Fibroblast of the conjunctiva (primary cell): ENCODE measurements at regions not wholly inside any gene's neighbourhood (a gene's known extent, or its start where the extent isn't known, plus 50 kb on each side); places are given as distances from the start of the nearest gene placed in this dataset.
A peak's percentile ranks its signal among the peaks of the same experiment; 100 is the strongest.
"Not testable (repeated sequence)": the region's sequence is repeated elsewhere in the genome, so short reads cannot be mapped to it uniquely, and the experiment has no call there.

ENCODE experiments used
- DNase-seq: peaks from one replicate; pipeline ENCODE4 v3.0.0-alpha.2; 2010; ENCODE audit warnings: low read depth

DNA sequence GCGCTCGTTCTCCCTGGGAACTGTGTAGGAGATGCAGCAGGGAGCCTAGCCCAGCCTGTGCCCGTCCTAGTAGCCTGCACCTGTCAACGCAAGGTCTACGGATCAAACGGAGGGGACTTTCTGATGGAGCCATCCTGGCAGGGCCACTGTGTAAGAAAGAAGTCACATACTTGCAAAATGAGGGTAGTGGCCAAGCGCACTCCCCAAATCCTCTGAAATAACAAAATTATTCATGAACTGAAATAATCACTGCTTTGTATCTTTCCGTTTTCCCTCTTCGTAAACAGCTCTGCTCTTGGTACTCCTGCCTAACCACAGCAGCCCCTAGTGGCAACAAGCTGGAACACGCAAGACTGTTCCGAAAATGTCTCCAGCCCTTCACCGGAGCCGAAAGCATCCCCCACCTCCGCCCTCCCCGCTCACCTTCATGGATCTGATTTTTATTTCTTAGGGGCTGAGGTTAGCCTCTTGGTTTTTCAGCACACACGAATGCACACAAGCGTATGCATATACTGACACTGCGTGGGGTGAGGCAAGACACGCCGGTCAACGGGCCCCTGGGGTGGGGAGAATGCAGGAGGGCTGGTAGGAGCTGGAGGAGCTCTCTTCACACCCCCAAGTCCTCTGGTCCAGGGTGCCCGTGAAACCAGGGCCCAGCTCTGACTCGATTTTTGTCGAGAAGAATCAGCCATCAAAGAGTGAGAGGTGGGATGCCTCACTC, 100.8 kb downstream of the ABCC12 start:
- DNase-seq = peak; percentile 41

DNA sequence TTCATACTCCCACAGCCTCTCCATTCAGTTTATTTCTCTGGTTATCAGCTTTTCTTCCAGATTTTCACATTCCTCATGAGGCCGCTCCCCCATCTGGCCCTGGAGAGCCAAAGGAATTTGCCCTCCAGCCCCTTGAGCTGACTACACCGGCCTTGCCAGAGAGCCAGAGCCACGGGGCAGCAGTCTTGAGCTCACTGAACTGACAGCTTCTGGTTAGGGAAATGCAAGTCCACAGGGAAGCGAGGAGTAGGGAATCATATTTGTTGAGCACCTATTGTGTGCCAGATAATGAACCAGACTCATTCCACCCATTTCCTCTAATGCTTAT, 102.4 kb downstream of the ABCC12 start:
- DNase-seq = no peak

DNA sequence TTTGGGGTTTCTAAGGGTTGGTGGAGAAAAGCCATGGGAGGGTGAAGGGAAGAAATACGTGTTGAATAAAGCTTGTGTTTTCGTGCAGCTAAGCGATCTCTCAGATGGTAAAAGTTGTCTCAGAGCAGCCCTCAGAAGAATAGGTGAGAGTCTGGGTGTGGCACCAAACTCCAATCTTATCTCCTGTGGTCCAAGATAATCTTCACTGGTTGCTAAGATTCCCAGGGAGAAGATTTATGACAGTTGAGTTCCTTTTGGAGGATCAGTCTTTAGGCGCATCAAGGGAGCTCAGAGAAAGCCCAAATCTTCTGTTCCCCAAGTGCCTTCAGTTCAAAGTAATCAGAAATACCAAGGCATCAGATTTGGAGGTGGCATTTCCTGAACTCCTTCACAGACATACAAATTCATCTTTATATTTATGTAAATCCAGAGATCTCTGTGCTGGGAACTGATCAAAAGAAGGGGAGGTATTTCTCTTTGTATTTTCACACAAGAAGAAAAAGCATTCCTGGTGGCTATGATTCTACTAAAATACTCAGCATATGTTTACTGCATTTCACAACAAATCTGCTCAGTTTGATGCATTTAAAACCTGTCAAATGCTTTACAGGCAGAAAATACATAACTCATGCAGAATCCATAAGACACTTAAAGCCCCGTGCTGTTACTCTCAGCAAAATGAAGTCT, 102.9 kb downstream of the ABCC12 start:
- DNase-seq = no peak

DNA sequence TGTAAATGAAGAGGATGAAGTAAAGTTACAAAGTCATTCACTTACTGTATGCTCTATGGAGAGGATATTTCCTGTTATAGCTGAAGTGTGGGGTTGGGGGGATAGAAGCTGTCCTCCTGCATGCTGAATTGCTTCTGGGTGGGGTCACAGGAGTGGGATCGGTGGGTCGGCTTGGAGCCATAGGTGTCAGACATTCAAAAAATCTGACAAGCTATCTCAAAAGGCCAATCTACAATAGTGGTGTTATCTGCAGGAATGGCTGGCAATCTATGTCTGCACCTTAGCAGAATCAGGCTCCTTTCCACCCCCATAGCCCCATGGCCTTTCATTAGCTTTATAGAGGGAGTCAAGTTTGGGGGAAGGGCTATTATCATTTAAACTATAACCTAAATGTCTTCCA, 104.9 kb downstream of the ABCC12 start:
- no peak for DNase-seq

DNA sequence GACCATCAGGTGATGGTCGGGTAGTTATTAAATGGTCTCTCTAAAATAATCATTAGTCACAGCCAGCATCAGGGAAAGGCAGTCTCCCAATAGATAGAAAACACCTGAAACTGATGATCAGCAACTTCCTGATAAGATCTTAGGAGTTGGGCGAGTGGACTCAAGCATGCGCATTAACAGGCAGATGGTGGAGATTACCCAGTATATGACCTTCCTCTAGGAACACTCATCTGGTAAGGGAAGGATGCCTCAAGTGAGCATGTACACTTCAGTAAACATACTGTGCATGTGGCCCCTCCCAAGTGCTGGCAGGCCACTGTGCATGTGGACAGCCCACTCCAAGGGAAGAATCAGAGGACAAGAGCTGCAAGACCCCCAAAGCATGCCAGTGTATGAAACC, 105.9 kb downstream of the ABCC12 start:
- no peak for DNase-seq

DNA sequence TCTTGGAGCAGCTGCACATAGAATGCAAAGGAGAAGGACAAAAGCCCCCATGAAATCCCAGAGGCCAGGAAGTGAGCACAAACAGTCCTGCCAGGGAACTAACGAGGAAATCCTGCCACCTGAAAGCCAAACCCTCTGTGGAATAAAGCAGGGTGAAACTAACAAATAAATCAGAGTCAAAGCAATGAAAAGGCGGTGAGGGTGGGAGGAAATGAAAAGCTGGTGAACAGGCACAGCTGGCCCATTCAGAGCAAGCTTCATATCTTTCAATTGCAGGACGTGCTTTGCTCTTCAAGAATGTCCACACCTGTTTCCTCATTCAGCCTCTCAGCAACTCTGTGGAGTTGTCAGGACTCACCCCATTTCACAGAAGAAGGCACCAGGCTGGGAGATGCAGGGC, 108.1 kb downstream of the ABCC12 start:
- no peak for DNase-seq

DNA sequence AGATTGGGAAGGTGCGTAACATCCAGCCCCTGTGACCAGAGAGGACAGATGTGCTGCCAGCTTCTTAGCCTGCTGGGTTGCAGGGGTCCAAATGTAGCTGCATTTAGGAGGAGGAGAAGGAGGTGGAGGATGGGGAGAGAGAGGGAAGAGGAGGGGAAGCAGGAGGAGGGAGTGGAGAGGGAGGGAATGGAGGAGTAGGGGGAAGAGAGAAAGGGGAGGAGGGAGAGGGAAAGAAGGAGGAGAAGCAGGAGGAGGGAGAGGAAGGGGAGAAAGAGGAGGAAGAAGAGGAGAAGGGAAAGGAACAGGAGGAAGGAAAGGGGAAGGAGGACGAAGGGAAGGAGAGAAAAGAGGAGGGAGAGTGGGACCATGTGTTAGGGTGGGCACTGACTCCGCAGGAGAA, 108.6 kb downstream of the ABCC12 start:
- no peak for DNase-seq

DNA sequence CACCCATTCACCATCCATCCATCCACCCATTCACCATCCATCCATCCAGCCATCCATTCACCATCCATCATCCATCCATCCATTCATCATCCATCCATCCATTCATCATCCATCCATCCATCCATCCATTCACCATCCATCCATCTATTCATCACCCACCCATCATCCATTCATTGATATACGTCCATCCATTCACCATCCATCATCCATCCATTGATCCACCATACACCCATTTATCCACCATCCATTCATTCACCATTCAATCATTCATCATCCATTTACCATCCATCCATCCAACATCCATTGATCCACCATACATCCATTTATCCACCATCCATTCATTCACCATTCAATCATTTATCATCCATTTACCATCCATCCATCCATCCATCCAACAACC, 111.7 kb downstream of the ABCC12 start:
- no peak for DNase-seq

DNA sequence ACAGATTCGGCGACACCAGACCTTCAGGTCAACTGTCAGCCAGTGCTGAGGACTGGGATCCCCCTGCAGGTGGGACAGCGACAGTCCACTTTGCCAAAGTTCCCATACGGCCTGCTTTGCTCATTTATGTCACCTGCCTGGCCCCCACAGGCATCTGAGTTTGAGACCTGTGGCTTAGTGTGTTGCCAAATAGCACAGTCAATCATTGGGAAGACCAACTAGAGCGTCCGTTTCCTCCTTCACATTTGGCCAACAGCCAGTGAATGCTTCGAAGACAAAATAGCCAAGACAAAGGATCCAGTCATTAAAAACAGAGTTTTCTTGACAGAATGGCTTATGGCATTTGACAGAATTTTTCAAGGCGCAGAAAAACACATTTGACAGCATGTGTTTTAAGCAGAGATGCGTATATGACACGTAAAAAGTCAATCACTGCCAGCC, 113.8 kb downstream of the ABCC12 start:
- no peak for DNase-seq

DNA sequence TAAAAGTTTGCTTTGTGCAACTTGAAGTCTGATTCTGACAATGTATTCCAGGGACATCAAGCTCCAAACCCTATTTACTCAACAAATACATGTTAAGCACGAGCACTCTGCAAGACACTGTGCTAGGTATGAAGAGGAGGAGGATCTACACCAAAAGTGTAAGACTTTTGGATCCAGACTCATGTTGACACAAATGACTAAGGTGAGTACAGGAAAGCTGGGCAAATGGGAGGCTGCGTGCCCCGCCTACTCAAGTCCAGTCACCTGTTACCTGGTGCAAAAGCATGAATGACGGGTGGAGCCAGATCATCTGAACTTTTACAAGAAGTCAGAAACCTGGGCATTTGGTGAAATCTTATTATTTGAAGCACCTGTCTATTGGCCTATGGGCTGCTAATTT, 120.7 kb downstream of the ABCC12 start:
- no peak for DNase-seq

DNA sequence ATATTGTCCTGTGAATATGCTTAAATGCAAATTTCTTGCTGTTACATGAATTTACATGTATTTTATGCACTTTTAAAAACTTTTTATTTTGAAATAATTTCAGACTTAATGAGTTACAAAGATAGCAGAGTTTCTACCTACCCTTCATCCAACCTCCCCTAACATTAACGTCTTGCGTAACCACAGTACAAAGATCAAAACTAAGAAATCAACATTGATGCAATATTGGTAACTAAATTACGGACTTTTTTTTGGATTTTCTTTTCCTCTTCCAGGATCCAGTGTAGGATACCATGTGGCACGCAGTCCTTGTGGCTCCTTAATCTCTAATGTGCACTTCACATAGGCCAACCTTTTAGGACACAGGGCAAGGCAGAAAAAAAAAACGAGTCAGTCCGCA, 124.9 kb downstream of the ABCC12 start:
- no peak for DNase-seq

DNA sequence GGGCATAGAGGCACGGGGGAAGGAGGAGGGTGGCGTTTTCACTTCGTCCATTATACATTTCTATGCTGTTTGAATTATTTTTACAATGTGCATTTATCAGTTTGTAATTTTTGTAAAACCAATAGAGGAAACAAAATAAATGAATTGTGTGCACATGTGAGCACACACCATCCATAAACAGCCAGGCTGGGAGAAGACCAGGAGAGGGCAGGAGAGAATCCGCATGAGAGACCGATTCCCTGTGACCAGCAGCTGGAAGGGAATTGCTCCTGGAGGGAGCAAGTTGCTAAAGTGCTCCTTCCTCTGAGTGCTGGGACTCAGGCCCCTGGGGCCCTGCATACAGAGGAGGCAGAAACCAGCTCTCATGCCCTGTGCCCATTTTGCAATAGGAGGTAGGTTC, 126.0 kb downstream of the ABCC12 start:
- no peak for DNase-seq

DNA sequence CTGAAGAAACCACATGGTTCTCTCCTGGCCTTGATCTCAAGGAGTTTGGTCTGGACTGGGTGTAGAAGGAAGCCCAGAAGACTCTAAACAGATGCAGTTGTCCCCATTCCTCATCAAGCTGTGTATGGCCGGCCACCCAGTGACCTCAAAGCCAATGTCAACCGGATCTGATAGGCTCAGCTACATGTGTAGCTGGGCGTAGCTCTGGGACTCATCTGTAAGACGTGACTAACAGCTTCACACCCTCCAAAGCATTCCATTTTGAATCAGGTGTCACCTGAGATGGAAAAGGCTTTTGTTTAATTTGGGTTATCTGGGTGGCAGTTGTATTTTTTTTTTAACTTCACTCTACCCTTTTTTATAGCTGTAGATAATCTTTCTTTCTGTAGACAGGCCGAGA, 130.4 kb downstream of the ABCC12 start:
- no peak for DNase-seq

DNA sequence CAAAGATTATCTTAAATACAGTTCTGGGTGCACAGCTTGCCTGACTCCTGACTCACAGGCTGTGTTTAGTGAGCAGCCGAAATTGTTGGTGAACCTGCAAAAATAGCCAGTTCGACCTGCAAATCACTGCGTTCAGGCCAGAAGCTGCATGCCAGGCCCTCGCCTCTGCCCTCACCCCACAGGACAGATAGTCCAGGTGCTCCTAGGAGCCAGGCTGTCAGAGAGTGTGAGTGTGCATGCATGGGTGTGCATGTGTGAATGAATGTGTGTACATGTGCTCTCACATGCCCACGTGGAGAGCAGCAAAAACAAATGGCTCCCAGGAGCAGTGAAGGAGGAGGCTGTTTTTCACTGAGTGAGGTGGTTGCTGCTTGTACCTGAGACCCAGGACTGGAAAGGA, 131.8 kb downstream of the ABCC12 start:
- DNase-seq = no peak

DNA sequence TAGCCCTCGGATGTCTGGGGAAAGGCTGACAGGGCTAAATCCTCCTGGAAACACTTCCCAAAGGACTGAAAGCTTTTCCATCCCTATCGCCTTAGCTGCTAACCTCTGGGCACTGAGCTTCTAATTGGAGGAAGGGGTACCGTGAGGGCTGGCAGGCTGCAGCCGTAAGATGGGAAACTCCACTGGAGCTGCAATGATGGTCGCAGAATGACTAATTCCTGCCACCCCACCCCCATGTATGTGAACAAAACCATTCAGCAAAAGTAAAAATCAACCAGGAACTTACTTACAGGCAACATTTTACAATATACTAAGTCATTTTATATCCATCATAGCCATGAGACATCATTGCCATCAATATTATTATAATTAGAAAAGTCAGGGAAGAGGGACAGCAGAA, 133.3 kb downstream of the ABCC12 start:
- DNase-seq = no peak

DNA sequence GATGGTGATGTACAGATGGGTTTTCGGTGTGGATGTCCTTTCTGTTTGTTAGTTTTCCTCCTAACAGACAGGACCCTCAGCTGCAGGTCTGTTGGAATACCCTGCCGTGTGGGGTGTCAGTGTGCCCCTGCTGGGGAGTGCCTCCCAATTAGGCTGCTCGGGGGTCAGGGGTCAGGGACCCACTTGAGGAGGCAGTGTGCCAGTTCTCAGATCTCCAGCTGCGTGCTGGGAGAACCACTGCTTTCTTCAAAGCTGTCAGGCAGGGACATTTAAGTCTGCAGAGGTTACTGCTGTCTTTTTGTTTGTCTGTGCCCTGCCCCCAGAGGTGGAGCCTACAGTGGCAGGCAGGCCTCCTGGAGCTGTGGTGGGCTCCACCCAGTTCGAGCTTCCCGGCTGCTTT, 135.2 kb downstream of the ABCC12 start:
- not testable (repeated sequence) for DNase-seq

DNA sequence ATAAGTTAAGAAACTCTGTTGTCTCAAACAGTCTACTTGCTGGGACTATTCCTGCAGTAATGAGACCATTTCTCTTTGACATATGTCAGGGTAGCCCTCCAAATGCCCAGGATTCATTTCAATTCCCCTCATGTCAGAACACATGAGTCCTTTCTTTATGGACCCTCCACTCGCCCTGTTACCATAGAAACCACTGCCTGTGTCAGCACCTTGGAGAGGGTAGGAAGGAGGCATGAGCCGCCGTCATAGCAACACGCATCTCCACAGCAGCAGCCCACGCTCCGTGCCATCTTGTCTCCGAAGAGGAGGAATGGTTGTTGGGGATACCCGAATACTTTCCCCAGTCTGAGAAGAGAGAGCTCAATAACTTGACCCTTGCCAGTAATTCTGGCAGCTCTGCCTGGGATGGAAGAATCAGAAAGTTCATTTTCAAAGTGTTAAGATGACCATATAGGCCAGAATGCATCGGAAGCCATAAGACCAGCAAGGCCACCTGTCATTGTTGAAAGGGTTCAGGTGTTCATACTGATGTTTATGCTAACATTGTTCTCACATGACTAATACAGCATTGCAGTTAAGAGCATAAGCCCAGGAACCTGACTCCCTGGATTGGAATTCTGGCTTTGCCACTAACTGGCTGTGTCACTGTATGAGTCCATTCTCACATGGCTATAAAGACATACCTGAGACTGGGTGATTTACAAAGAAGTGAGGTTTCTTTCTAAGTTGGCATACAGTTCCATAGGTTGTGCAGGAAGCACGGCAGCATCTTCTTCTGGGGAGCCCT, 141.3 kb downstream of the ABCC12 start:
- DNase-seq = no peak

DNA sequence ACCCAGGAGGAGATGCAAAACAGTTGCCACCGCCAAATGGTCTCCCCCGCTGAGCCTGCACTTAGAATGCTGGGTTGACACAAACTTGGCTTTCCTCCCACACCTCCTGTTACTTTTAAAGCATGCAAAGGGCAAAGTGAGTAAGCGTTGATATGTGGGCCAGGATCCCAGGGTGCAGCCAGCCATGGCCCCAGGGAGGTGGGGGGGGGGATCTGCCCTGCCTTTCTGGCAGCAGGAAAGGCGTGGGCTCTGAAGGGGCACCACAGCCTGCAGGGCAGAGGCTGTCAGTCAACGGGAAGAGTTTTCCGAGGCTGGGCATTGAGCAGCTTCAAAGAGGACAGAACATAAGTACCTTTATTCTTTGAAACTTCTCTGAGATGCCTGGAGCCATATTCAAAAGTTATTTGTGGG, 142.3 kb downstream of the ABCC12 start:
- no peak for DNase-seq

DNA sequence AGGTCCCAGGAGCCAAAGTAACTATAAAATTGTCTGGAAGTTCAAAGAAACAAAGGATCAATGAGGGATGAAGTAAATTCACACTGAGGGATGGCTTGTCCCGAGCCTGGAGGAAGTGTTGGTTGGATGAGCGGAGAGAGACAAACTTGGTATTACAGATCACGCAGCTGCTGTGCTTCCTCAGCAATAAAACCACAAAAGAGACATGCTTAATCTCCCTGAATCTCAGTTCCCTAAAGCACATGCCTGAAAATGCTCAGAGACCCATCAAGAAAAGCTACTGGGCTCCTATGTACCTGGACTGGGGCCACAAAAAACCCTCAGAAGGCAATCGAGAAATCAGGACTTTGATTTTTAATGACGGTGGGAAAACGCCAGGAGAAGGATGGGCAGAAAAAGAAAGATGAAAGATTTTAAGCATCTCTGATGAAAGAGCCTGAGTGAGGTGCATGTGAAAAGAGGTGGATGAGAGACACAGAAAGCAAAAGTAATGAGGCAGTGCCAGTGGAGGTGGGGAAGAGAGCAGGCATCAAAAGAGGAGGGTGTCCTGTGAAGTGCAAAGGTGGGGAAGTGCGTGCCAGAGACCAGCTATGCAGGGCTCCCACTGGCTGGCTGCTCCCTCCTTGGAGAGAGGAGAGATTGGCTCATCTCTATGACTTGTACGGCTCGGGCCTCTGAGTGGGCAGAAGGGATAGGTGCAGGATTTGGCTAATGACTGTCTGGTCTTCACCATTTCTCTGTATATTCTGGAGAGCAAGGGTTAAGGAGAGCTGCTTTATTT, 143.7 kb downstream of the ABCC12 start:
- no peak for DNase-seq

DNA sequence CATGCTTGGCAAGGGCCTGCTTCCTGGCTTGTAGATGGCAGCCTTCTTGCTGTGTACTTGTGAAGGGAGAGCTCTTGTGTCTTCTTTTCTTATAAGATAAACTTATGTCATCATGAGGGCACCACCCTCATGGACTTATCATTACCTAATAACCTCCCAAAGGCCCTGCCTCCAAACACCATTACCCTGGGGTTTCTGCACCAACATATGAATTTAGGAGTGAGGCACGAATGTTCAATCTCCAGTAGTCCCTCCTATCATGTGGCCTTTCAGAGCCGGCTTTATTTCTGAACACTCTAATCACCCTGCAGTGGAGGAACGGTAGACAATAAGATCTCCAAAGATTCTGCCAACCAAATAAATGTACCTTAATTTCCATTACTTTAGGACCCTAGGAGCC, 144.3 kb downstream of the ABCC12 start:
- DNase-seq = no peak

DNA sequence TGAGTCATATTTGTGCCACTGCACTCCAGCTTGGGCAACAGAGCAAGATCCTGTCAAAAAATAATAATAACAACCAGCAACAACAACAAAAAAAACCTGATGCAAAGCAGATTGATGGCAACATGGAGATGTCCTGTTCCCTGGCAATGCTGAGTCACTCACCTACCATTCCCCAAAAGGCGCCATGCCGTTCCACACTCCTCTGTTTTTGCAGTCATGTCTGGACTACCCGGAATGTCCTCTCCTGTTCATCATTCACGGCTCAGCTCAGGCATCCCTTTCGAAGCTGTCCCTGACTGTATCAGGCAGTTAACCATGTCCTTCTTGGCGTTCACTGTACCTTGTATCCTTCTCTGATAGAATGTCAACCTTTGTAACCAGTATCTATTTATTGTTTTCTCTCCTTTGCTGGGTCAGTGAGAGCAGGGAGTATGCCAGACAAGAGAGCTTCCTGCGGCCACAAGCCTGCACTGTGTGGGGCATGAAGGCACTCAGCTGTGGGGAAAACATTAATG, 147.7 kb downstream of the ABCC12 start:
- DNase-seq = no peak

DNA sequence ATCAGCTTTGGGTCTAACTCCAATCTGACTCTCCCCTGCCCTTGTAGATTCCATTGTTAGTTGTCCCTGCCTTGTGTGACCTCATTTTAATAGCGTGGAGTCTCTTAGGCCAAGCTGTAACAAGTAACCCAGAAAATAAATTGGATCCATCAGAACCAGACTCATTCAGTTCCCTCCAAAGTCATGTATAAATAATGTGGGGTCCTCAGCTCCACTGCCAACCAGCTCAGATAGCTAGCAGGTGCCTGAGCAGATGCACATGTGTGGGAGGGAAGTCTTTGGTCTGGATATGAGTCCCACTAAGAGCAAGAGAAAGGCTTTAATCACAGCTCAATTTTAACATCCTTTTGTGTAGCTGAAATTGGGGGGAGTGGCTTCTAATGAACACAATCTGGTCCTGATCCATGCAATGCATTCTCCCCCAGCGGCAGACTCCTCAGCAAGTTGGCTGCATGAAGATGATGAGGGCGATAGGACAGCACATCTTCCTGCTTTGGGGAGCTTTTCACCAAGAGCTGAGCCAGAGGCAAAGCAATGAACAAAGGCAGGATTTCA, 151.6 kb downstream of the ABCC12 start:
- no peak for DNase-seq
